ENCODE measurements at regions not wholly inside any gene's neighbourhood (a gene's known extent, or its start where the extent isn't known, plus 50 kb on each side); places are given as distances from the start of the nearest gene placed in this dataset.

GRCh38 chr5:106543330-106543729 is 1127.4 kb downstream of the EFNA5 start:
- Histone ChIP-seq H2AK5ac (ENCODE audit: insufficient read length, low read length) (no peak overlapping the region), H3K79me2 (ENCODE audit: insufficient read depth, low read length) (no peaks in the 10 kb centered on the region), H3K23me2 (ENCODE audit: insufficient read length, low read depth, low read length, poor library complexity, severe bottlenecking) (no peaks in the 10 kb centered on the region), H3K79me1 (ENCODE audit: insufficient read depth, low read depth, low read length, poor library complexity, severe bottlenecking) (no peaks in the 10 kb centered on the region), H3K56ac (ENCODE audit: insufficient read length, low read depth, low read length) (no peak overlapping the region), H3K4ac (ENCODE audit: low read depth, low read length) (no peak overlapping the region), H3K14ac (ENCODE audit: insufficient read depth, low read length) (no peak overlapping the region), H2BK120ac (ENCODE audit: low read depth, low read length, poor library complexity, severe bottlenecking) (no peak overlapping the region), H3K4me1 (ENCODE audit: insufficient read depth, low read length) (no peaks in the 10 kb centered on the region), H3K23ac (ENCODE audit: insufficient read length, low read depth, low read length) (no peak overlapping the region), H2AFZ (ENCODE audit: low read length) (no peak overlapping the region), H3T11ph (ENCODE audit: low read length) (no peak overlapping the region), H3K9me3 (ENCODE audit: control insufficient read depth, low read depth, low read length) (no peaks in the 10 kb centered on the region), H3K9ac (ENCODE audit: extremely low read depth, insufficient read length, low read length) (no peak overlapping the region), H3K18ac (ENCODE audit: insufficient read length, low read depth, low read length) (no peak overlapping the region), H3K27ac (ENCODE audit: insufficient read length, low read depth, low read length) (no peak overlapping the region), H2BK12ac (ENCODE audit: insufficient read length, low read depth, low read length) (no peak overlapping the region), H4K5ac (ENCODE audit: insufficient read length, low read depth, low read length) (no peak overlapping the region), H4K20me1 (ENCODE audit: control insufficient read depth, insufficient read depth, insufficient read length) (no peaks in the 10 kb centered on the region), H2BK20ac (ENCODE audit: low read depth, low read length, poor library complexity, severe bottlenecking) (no peak overlapping the region), H4K91ac (ENCODE audit: insufficient read length, low read depth, low read length) (no peak overlapping the region), H3K27me3 (ENCODE audit: insufficient read depth, low read length) (no peaks in the 10 kb centered on the region), H2BK15ac (ENCODE audit: low read depth, low read length) (no peak overlapping the region), H3K4me2 (ENCODE audit: insufficient read depth, insufficient read length, low read length) (no peak overlapping the region), H4K8ac (replicated peaks; ENCODE audit: insufficient read length, low read depth, low read length) (no peak overlapping the region), H2BK5ac (ENCODE audit: insufficient read length, low read length) (no peak overlapping the region)
- no peak for TF ChIP-seq CTCF (conservative IDR thresholded peaks at IDR 0.05)
- no peaks in the 10 kb centered on the region for H3K4me1 Mint-ChIP-seq
- WGBS (ENCODE audit: extremely low coverage, insufficient read length, low lambda C conversion rate): no CpG with 5 or more reads among the region's 1 CpG
- peaks cover 5 to 10% (median 6%) of the 10 kb centered on the region in 3 experiments; a peak in 6 of 7 replicates for H3K36me3 Mint-ChIP-seq (ENCODE audit: insufficient read depth in 1 of 3, low read depth in 3 of 3)
- H3K27ac Mint-ChIP-seq: no peak overlapping the region
- peaks cover 19 to 26% of the 10 kb centered on the region in 2 experiments; a peak in 4 of 5 replicates for H3K9me3 Mint-ChIP-seq
- no peak for DNase-seq
- no peaks in the 10 kb centered on the region for H3K27me3 Mint-ChIP-seq (ENCODE audit: low read depth)
- no peak overlapping the region for H3K4me3 Mint-ChIP-seq
